Stimulated activated CD8-positive, alpha-beta memory T cell treated with anti-CD3 and anti-CD28 coated beads, Interleukin-4, amount 100 ng/mL, for 24 hours (primary cell): ENCODE measurements at regions not wholly inside any gene's neighbourhood (a gene's known extent, or its start where the extent isn't known, plus 50 kb on each side); places are given as distances from the start of the nearest gene placed in this dataset.
"Not testable (repeated sequence)": the region's sequence is repeated elsewhere in the genome, so short reads cannot be mapped to it uniquely, and the experiment has no call there.

Experiments
- DNase-seq: peaks from one replicate; pipeline ENCODE4 v3.0.0-alpha.2; 2020; ENCODE audit warnings: low read depth

DNA sequence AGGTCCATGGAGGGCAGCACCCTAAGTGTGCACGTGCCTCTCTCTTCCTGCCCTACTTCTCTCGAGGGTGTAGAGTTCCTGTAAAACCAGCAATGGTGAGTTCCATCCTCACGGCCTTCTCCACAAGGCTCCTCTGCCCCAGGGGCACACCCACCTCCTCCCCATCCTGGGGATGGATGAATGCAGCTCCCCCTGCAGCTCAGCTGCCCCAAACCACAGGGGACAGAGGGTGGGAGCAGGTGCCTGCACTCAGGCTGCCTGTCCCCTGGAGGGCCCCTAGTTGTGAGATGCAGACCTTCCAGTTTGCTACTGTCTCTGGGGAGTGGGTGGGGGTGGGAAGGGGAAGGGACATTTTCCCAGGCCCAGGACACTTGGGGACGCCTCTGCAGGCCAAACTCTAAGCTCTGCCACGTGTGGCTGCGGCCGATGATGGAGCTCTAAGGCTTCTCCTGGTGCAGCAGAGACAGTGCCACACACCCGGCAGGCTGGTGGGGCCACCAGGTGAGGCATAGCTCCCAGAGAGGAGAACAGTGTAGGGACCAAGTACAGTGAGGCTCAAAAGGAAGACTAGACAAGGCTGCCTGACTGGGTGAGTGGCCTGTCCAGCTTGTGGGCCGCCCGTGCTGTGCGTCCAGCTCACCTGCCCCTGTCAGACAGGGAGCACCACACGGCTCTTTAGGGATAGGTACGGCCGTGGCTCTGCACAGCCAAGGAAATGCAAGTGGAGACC lies 540.9 kb downstream of the TBC1D22A start:
- DNase-seq, result no peak

DNA sequence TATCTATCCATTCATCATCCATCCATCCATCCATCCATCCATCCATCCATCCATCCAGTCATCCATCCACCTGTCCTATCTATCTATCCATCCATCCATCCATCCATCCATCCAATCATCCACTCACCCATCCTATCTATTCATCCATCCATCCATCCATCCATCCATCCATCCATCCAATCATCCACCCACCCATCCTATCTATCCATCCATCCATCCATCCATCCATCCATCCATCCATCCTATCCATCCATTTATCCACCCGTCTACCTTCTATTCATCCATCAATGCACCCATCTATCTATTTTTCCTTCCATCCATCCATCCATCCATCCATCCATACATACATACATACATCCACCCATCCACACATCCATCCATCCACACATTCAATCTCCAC lies 540.1 kb downstream of the TBC1D22A start:
- DNase-seq, result not testable (repeated sequence)

DNA sequence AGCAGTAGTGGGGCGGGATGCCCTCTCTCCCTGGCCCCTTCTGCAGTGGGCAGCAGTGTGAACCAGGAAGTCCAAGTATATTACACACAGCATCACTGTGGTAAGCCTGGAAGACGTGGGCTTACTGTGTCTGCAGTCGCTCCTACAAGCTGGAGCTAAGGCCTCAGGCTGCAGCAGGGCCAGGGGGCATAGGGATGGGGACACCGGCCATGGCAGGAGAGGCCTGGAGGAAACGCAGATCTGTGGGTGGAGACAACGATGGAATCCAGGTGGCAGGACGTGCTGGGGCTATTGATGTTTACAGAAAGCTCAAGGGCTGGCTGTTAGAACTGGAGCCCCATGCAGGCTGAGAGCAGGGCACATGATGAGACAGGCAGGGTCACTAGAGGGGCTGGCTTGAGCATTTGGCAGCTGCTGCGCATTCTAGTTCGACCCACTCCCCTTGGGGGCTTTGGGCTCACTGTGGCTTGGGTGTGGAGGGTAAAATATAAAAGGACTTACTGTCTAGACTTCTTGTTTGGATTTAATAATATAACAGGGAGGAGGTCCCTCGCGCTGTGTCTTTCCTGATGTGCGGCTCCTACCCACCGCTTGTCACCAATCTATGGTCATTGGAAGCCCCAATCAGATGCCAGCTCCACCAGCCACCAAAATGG lies 539.5 kb downstream of the TBC1D22A start:
- no peak for DNase-seq

GRCh38 chr22:47300698-47301405 lies 538.4 kb downstream of the TBC1D22A start:
- DNase-seq, result no peak

DNA sequence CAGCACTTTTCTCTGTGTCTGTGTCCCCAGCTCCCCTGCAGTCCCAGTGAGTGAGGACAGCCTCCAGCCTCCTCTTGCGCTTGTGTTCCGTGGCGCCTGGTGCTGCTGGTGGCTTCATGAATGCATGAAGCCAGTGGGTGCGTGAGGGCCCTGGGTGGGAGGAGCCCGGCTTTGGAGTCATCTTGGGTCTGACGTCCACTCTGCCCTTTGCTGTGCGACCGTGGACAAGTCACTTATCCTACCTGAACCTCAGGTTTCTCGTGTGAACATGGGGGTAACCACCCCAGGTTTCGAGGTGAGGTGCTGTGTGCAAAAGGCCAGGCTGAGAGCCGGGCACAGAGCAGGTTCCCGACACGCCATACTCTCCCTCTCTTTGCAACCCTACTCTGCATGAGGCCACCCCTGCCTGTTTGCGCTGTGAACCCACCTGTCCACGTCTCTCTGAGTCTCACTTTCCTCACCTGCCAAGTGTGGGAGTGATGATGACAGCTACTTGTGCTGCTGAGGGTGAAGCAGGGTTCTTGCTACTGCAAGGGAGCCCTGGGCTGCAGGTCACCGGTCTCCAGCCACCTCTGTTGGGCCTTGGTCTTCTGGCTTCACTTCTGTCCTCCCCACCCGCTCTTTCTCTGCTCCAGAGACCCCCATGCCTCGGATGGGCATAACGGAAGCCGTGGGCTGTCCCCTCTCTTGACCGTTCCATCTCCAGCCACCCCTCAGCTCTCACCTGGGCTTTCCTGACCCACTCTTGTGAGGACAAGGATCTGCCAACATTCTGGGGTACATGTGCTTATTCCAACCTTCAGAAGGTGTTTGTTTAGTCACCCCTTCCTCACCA lies 537.6 kb downstream of the TBC1D22A start:
- DNase-seq, result no peak

GRCh38 chr22:47299211-47299862 lies 536.9 kb downstream of the TBC1D22A start:
- DNase-seq, result no peak

GRCh38 chr22:47298017-47298785 lies 535.8 kb downstream of the TBC1D22A start:
- DNase-seq, result no peak

GRCh38 chr22:47297261-47298016 lies 535.0 kb downstream of the TBC1D22A start:
- no peak for DNase-seq

- no peak for DNase-seq
Measured at GRCh38 chr22:47296405-47297260, 534.2 kb downstream of the TBC1D22A start.

GRCh38 chr22:47295982-47296381 lies 533.5 kb downstream of the TBC1D22A start:
- DNase-seq, result no peak

DNA sequence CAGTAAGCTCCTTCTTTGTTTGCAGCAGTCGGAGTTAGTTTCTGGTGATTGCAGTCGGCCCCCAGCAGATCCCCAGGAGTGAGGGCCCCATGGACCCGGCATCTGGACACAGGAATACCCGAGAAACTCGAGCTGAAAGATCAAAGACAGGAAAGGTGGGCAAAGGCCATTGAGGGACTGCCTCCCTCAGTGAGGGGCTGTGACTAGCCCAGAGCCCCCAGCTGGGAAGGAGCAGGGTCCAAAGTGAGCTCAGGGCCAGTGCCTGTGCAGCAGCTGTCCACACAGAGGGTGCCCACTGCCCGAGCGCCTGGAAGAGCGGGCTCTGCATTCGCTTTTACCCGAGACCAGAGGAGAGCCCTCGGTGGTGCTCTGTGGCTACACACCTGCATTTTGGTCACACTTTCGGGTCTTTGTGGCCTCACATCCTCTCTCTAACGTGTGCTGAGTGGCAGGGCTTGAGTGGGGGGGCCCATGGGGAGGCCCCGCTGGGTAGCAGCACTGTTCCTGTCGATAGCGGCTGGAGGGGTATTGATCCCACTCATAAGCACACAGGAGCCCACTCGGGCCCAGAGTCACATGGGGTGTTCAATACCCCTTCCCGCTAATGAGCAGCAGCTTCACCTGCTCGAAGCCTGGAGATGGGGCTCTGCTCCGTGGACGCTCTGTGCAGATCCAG lies 532.9 kb downstream of the TBC1D22A start:
- no peak for DNase-seq

- DNase-seq, result no peak
Measured at GRCh38 chr22:47294576-47294975, 532.1 kb downstream of the TBC1D22A start.

DNA sequence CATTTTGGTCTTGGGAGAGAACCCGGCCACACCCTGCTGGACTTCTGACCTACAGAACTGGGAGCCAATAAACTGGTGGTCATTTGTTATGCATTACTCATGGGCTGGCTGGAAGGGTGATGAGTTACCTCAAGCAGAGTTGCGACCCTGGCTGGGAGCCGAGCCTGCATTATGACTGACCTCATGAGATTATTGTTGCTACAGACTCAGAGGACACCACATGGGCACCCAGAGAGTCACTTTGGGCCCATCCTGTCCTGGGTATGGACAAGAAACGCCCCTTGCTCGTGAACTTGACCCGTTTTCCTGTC lies 531.7 kb downstream of the TBC1D22A start:
- no peak for DNase-seq

GRCh38 chr22:47293368-47294221 lies 531.1 kb downstream of the TBC1D22A start:
- no peak for DNase-seq

- no peak for DNase-seq
Measured at GRCh38 chr22:47292546-47293320, 530.3 kb downstream of the TBC1D22A start.

GRCh38 chr22:47291565-47292495 lies 529.4 kb downstream of the TBC1D22A start:
- no peak for DNase-seq
